ENCODE measurements at regions not wholly inside any gene's neighbourhood (a gene's known extent, or its start where the extent isn't known, plus 50 kb on each side); places are given as distances from the start of the nearest gene placed in this dataset.

DNA sequence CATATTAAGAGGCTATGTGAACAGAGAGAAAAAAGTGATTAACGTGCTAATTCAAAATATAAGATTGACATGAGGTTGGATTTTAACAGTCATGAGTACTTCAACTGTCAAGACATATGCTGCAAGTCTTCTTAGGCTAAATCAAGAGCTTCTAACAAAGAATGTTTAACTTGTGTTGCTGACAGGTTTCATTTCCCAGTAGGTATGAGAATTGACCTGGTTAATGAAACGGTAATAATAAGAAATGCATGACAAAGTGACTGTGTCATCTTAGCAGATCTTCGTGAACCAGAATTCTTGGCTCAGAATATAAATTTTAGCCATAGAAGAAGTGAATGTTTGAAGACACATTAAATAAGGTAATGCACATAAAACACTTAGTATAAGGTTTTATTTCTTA, 132.6 kb upstream of the PTGFR start:
- TF ChIP-seq, protein P1, sequence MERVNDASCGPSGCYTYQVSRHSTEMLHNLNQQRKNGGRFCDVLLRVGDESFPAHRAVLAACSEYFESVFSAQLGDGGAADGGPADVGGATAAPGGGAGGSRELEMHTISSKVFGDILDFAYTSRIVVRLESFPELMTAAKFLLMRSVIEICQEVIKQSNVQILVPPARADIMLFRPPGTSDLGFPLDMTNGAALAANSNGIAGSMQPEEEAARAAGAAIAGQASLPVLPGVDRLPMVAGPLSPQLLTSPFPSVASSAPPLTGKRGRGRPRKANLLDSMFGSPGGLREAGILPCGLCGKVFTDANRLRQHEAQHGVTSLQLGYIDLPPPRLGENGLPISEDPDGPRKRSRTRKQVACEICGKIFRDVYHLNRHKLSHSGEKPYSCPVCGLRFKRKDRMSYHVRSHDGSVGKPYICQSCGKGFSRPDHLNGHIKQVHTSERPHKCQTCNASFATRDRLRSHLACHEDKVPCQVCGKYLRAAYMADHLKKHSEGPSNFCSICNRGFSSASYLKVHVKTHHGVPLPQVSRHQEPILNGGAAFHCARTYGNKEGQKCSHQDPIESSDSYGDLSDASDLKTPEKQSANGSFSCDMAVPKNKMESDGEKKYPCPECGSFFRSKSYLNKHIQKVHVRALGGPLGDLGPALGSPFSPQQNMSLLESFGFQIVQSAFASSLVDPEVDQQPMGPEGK (tag by site-specific recombination; IDR thresholded peaks at IDR 0.05): no peak
- TF ChIP-seq, protein P2, sequence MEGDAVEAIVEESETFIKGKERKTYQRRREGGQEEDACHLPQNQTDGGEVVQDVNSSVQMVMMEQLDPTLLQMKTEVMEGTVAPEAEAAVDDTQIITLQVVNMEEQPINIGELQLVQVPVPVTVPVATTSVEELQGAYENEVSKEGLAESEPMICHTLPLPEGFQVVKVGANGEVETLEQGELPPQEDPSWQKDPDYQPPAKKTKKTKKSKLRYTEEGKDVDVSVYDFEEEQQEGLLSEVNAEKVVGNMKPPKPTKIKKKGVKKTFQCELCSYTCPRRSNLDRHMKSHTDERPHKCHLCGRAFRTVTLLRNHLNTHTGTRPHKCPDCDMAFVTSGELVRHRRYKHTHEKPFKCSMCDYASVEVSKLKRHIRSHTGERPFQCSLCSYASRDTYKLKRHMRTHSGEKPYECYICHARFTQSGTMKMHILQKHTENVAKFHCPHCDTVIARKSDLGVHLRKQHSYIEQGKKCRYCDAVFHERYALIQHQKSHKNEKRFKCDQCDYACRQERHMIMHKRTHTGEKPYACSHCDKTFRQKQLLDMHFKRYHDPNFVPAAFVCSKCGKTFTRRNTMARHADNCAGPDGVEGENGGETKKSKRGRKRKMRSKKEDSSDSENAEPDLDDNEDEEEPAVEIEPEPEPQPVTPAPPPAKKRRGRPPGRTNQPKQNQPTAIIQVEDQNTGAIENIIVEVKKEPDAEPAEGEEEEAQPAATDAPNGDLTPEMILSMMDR (tag by site-specific recombination; IDR thresholded peaks at IDR 0.05): no peak
- TF ChIP-seq HOXA7 (CRISPR knock-in tag; IDR thresholded peaks at IDR 0.05; ENCODE audit: borderline replicate concordance) (no peak), ZNF677 (tag by site-specific recombination; IDR thresholded peaks at IDR 0.05) (no peak), ZNF292 (tag by site-specific recombination; IDR thresholded peaks at IDR 0.05; ENCODE audit: borderline replicate concordance, low read depth) (no peak), YY1 (tag by site-specific recombination; IDR thresholded peaks at IDR 0.05) (no peak), ZNF548 (tag by site-specific recombination; IDR thresholded peaks at IDR 0.05) (no peak), ZBTB20 (tag by site-specific recombination; IDR thresholded peaks at IDR 0.05) (no peak), ZNF830 (tag by site-specific recombination; IDR thresholded peaks at IDR 0.05; ENCODE audit: low read depth) (no peak)
- TF ChIP-seq, protein P3, sequence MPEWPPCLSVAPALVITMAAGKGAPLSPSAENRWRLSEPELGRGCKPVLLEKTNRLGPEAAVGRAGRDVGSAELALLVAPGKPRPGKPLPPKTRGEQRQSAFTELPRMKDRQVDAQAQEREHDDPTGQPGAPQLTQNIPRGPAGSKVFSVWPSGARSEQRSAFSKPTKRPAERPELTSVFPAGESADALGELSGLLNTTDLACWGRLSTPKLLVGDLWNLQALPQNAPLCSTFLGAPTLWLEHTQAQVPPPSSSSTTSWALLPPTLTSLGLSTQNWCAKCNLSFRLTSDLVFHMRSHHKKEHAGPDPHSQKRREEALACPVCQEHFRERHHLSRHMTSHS (tag by site-specific recombination; IDR thresholded peaks at IDR 0.05): no peak
- TF ChIP-seq, protein P4, sequence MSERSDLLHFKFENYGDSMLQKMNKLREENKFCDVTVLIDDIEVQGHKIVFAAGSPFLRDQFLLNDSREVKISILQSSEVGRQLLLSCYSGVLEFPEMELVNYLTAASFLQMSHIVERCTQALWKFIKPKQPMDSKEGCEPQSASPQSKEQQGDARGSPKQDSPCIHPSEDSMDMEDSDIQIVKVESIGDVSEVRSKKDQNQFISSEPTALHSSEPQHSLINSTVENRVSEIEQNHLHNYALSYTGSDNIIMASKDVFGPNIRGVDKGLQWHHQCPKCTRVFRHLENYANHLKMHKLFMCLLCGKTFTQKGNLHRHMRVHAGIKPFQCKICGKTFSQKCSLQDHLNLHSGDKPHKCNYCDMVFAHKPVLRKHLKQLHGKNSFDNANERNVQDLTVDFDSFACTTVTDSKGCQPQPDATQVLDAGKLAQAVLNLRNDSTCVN (tag by site-specific recombination; optimal IDR thresholded peaks at IDR 0.05): no peak

Measured in HEK293 (cell line).